ENCODE measurements at regions not wholly inside any gene's neighbourhood (a gene's known extent, or its start where the extent isn't known, plus 50 kb on each side); places are given as distances from the start of the nearest gene placed in this dataset.

- DNase-seq (ENCODE audit: low read depth): peak; percentile 97
- peaks cover 14% of the 10 kb centered on the region for H3K4me1 Mint-ChIP-seq (ENCODE audit: low read depth, unreplicated experiment)
- H4K20me1 ChIP-seq (ENCODE audit: insufficient read depth, low read length): no peaks in the 10 kb centered on the region
- no peak overlapping the region for H3K9ac ChIP-seq (ENCODE audit: low read length)
- peaks cover 4% of the 10 kb centered on the region for H3K4me1 ChIP-seq (ENCODE audit: insufficient read depth, low read length)
- H3K4me3 Mint-ChIP-seq (ENCODE audit: unreplicated experiment): no peak overlapping the region
- H3K27me3 Mint-ChIP-seq (ENCODE audit: low read depth, unreplicated experiment): no peaks in the 10 kb centered on the region
- peak overlapping the region; percentile 46 for H3K27ac ChIP-seq (ENCODE audit: low read depth, low read length)
- H3K9me3 ChIP-seq (ENCODE audit: insufficient read depth, low read depth, low read length): no peaks in the 10 kb centered on the region
- H3K4me3 ChIP-seq (ENCODE audit: insufficient read depth, low read depth, low read length): no peak overlapping the region
- H3K27ac Mint-ChIP-seq (ENCODE audit: unreplicated experiment): peak overlapping the region; percentile 59
- no peaks in the 10 kb centered on the region for H3K36me3 ChIP-seq (ENCODE audit: insufficient read depth, low read length)
- peak; percentile 99 for FAIRE-seq
- H3K36me3 Mint-ChIP-seq (ENCODE audit: low read depth, unreplicated experiment): no peaks in the 10 kb centered on the region
- peaks cover 4% of the 10 kb centered on the region for H3K9me3 Mint-ChIP-seq (ENCODE audit: unreplicated experiment)
- TF ChIP-seq EZH2 (IDR thresholded peaks at IDR 0.05; ENCODE audit: insufficient read depth, low read length): no peak
- TF ChIP-seq CTCF (IDR thresholded peaks at IDR 0.05; ENCODE audit: insufficient read depth, low read depth, low read length): no peak
- no peaks in the 10 kb centered on the region for H3K27me3 ChIP-seq (ENCODE audit: insufficient read depth, low read length)
- no peak overlapping the region for H2AFZ ChIP-seq (ENCODE audit: low read depth, low read length)
- no peaks in the 10 kb centered on the region for H3K79me2 ChIP-seq (ENCODE audit: insufficient read depth, low read length)
- H3K4me2 ChIP-seq (ENCODE audit: low read length): peak overlapping the region; percentile 2
These were observed 75.0 kb upstream of the DUSP10 start for GRCh38 chr1:221816899-221817298.

GRCh38 chr1:221815660-221816059 lies 73.8 kb upstream of the DUSP10 start:
- no peak for DNase-seq (ENCODE audit: low read depth)
- H3K79me2 ChIP-seq (ENCODE audit: insufficient read depth, low read length): no peaks in the 10 kb centered on the region
- TF ChIP-seq EZH2 (IDR thresholded peaks at IDR 0.05; ENCODE audit: insufficient read depth, low read length): no peak
- TF ChIP-seq CTCF (IDR thresholded peaks at IDR 0.05; ENCODE audit: insufficient read depth, low read depth, low read length): no peak
- no peaks in the 10 kb centered on the region for H4K20me1 ChIP-seq (ENCODE audit: insufficient read depth, low read length)
- H3K4me3 Mint-ChIP-seq (ENCODE audit: unreplicated experiment): no peak overlapping the region
- H3K4me1 ChIP-seq (ENCODE audit: insufficient read depth, low read length): peaks cover 11% of the 10 kb centered on the region
- no peaks in the 10 kb centered on the region for H3K36me3 ChIP-seq (ENCODE audit: insufficient read depth, low read length)
- peaks cover 19% of the 10 kb centered on the region for H3K4me1 Mint-ChIP-seq (ENCODE audit: low read depth, unreplicated experiment)
- no peak overlapping the region for H3K27ac ChIP-seq (ENCODE audit: low read depth, low read length)
- no peak overlapping the region for H2AFZ ChIP-seq (ENCODE audit: low read depth, low read length)
- H3K4me2 ChIP-seq (ENCODE audit: low read length): no peak overlapping the region
- H3K9me3 ChIP-seq (ENCODE audit: insufficient read depth, low read depth, low read length): no peaks in the 10 kb centered on the region
- H3K36me3 Mint-ChIP-seq (ENCODE audit: low read depth, unreplicated experiment): no peaks in the 10 kb centered on the region
- H3K27me3 Mint-ChIP-seq (ENCODE audit: low read depth, unreplicated experiment): no peaks in the 10 kb centered on the region
- no peak overlapping the region for H3K9ac ChIP-seq (ENCODE audit: low read length)
- H3K4me3 ChIP-seq (ENCODE audit: insufficient read depth, low read depth, low read length): no peak overlapping the region
- no peak overlapping the region for H3K27ac Mint-ChIP-seq (ENCODE audit: unreplicated experiment)
- H3K9me3 Mint-ChIP-seq (ENCODE audit: unreplicated experiment): peaks cover 4% of the 10 kb centered on the region
- no peak for FAIRE-seq
- H3K27me3 ChIP-seq (ENCODE audit: insufficient read depth, low read length): no peaks in the 10 kb centered on the region

GRCh38 chr1:221813887-221814286 lies 72.0 kb upstream of the DUSP10 start:
- no peak overlapping the region for H3K27ac ChIP-seq (ENCODE audit: low read depth, low read length)
- DNase-seq (ENCODE audit: low read depth): peak; percentile 28
- no peak overlapping the region for H3K27ac Mint-ChIP-seq (ENCODE audit: unreplicated experiment)
- H3K36me3 Mint-ChIP-seq (ENCODE audit: low read depth, unreplicated experiment): no peaks in the 10 kb centered on the region
- no peaks in the 10 kb centered on the region for H3K79me2 ChIP-seq (ENCODE audit: insufficient read depth, low read length)
- no peaks in the 10 kb centered on the region for H3K27me3 ChIP-seq (ENCODE audit: insufficient read depth, low read length)
- peaks cover 4% of the 10 kb centered on the region for H3K9me3 Mint-ChIP-seq (ENCODE audit: unreplicated experiment)
- no peaks in the 10 kb centered on the region for H3K9me3 ChIP-seq (ENCODE audit: insufficient read depth, low read depth, low read length)
- H3K27me3 Mint-ChIP-seq (ENCODE audit: low read depth, unreplicated experiment): no peaks in the 10 kb centered on the region
- no peak overlapping the region for H3K4me2 ChIP-seq (ENCODE audit: low read length)
- no peak overlapping the region for H3K4me3 ChIP-seq (ENCODE audit: insufficient read depth, low read depth, low read length)
- H3K4me3 Mint-ChIP-seq (ENCODE audit: unreplicated experiment): no peak overlapping the region
- no peak for FAIRE-seq
- TF ChIP-seq CTCF (IDR thresholded peaks at IDR 0.05; ENCODE audit: insufficient read depth, low read depth, low read length) (no peak), EZH2 (IDR thresholded peaks at IDR 0.05; ENCODE audit: insufficient read depth, low read length) (no peak)
- no peaks in the 10 kb centered on the region for H4K20me1 ChIP-seq (ENCODE audit: insufficient read depth, low read length)
- no peak overlapping the region for H2AFZ ChIP-seq (ENCODE audit: low read depth, low read length)
- H3K4me1 ChIP-seq (ENCODE audit: insufficient read depth, low read length): peaks cover 28% of the 10 kb centered on the region
- no peak overlapping the region for H3K9ac ChIP-seq (ENCODE audit: low read length)
- H3K36me3 ChIP-seq (ENCODE audit: insufficient read depth, low read length): no peaks in the 10 kb centered on the region
- peaks cover 33% of the 10 kb centered on the region for H3K4me1 Mint-ChIP-seq (ENCODE audit: low read depth, unreplicated experiment)
